Nephron (organoid): ENCODE measurements at regions not wholly inside any gene's neighbourhood (a gene's known extent, or its start where the extent isn't known, plus 50 kb on each side); places are given as distances from the start of the nearest gene placed in this dataset.
A peak's percentile ranks its signal among the peaks of the same experiment; 100 is the strongest.

Source experiments
- H3K27ac Mint-ChIP-seq, 3 experiments: 2 replicates each; pipeline ENCODE4 v1.8.0; 2020; ENCODE audit warnings: mixed read lengths in 3 of 3, mild to moderate bottlenecking in 2 of 3, moderate library complexity in 1 of 3
- H3K27me3 Mint-ChIP-seq: 2 replicates; pipeline ENCODE4 v1.8.0; 2021; ENCODE audit warnings: low read depth, mild to moderate bottlenecking, moderate library complexity, mixed read lengths
- H3K36me3 Mint-ChIP-seq: 2 replicates; pipeline ENCODE4 v1.8.0; 2020; ENCODE audit warnings: low read depth, mixed read lengths
- H3K4me1 Mint-ChIP-seq: 2 replicates; pipeline ENCODE4 v1.8.0; 2020; ENCODE audit warnings: mixed read lengths
- H3K4me3 Mint-ChIP-seq, 3 experiments: 2 replicates each; pipeline ENCODE4 v1.8.0; 2020; ENCODE audit warnings: mild to moderate bottlenecking in 3 of 3, mixed read lengths in 3 of 3, moderate library complexity in 2 of 3
- H3K9me3 Mint-ChIP-seq: 2 replicates; pipeline ENCODE4 v1.8.0; 2020; ENCODE audit warnings: mixed read lengths
- CTCF ChIP-seq, 3 experiments: fragments of 200-600 bp; sonication (generic); IDR thresholded peaks; one replicate each; pipeline ENCODE4 v1.5.0; 2021; ENCODE audit warnings: antibody characterized with exemption in 3 of 3; ENCODE audit not compliant: unreplicated experiment in 3 of 3

GRCh38 chr20:7693761-7694160 lies 246.5 kb downstream of the HAO1 start:
- no peaks in the 10 kb centered on the region for H3K9me3 Mint-ChIP-seq
- no peak overlapping the region for H3K27ac Mint-ChIP-seq
- peaks cover 10% of the 10 kb centered on the region for H3K4me1 Mint-ChIP-seq
- no peak overlapping the region for H3K4me3 Mint-ChIP-seq
- no peaks in the 10 kb centered on the region for H3K27me3 Mint-ChIP-seq
- no peaks in the 10 kb centered on the region for H3K36me3 Mint-ChIP-seq
- no peak for TF ChIP-seq CTCF (IDR thresholded peaks at IDR 0.05; ENCODE audit: unreplicated experiment in 3 of 3)

GRCh38 chr20:7695051-7695495 lies 245.2 kb downstream of the HAO1 start:
- no peak overlapping the region for H3K4me3 Mint-ChIP-seq
- no peaks in the 10 kb centered on the region for H3K9me3 Mint-ChIP-seq
- peak overlapping the region in 1 of 3 experiments; percentile 21 for H3K27ac Mint-ChIP-seq
- H3K4me1 Mint-ChIP-seq, result peaks cover 10% of the 10 kb centered on the region
- peaks cover 3% of the 10 kb centered on the region for H3K27me3 Mint-ChIP-seq
- TF ChIP-seq CTCF (IDR thresholded peaks at IDR 0.05; ENCODE audit: unreplicated experiment in 3 of 3), result no peak
- no peaks in the 10 kb centered on the region for H3K36me3 Mint-ChIP-seq

GRCh38 chr20:7695635-7696034 lies 244.6 kb downstream of the HAO1 start:
- H3K4me3 Mint-ChIP-seq, result no peak overlapping the region
- H3K9me3 Mint-ChIP-seq, result no peaks in the 10 kb centered on the region
- peaks cover 3% of the 10 kb centered on the region for H3K27me3 Mint-ChIP-seq
- no peaks in the 10 kb centered on the region for H3K36me3 Mint-ChIP-seq
- peaks cover 10% of the 10 kb centered on the region for H3K4me1 Mint-ChIP-seq
- H3K27ac Mint-ChIP-seq, result peak overlapping the region in 1 of 3 experiments; percentile 21
- TF ChIP-seq CTCF (IDR thresholded peaks at IDR 0.05; ENCODE audit: unreplicated experiment in 3 of 3), result no peak

DNA sequence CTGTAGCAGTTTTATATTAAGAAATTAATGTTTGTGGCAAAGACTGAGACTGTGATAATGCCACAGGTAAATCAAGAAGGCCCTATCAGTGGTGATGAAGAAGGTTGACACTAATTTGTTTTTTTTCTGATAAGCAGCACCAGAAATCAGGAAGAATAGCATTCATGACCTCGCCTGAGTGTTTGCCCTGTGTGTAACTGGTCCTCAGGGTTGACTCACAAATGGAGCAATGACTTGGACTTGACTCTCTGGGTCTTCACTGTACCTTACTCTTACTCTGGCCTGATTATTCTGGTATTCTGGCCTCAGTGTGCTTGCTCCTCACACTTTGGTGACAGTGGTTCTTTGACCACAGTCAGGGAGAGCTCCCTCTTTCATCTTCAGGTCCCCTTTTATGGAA lies 243.9 kb downstream of the HAO1 start:
- Mint-ChIP-seq H3K9me3 (no peaks in the 10 kb centered on the region), H3K4me3 (no peak overlapping the region), H3K27me3 (peaks cover 6% of the 10 kb centered on the region), H3K4me1 (peaks cover 10% of the 10 kb centered on the region), H3K36me3 (no peaks in the 10 kb centered on the region), H3K27ac (no peak overlapping the region)
- TF ChIP-seq CTCF (IDR thresholded peaks at IDR 0.05; ENCODE audit: unreplicated experiment in 3 of 3), result no peak

DNA sequence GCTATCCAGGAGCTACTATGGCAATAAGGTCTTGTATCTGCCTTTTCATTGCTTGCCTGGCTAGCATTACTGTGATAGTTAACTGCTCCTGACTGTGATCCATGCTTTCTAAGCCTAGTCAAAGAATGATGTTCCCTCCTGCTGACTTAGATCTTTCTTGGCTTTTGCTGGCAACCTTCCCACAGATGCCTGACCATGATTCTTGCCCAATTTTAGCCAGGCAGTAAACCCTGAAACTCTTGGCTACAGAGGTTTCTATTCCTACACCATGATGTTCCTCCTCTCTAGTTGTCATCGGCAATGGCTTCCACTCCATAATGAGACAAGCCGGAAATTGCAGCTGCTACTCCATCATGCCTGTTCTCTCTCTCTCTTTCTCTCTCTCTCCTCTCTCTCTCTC lies 238.1 kb downstream of the HAO1 start:
- H3K4me1 Mint-ChIP-seq, result no peaks in the 10 kb centered on the region
- peaks cover 9% of the 10 kb centered on the region for H3K27me3 Mint-ChIP-seq
- H3K4me3 Mint-ChIP-seq, result no peak overlapping the region

More for the DNA sequence above, 238.1 kb downstream of the HAO1 start:
- Mint-ChIP-seq H3K27ac (no peak overlapping the region), H3K9me3 (no peaks in the 10 kb centered on the region), H3K36me3 (no peaks in the 10 kb centered on the region)
- TF ChIP-seq CTCF (IDR thresholded peaks at IDR 0.05; ENCODE audit: unreplicated experiment in 3 of 3), result no peak
